Karpas-422 (cell line): ENCODE measurements at regions not wholly inside any gene's neighbourhood (a gene's known extent, or its start where the extent isn't known, plus 50 kb on each side); places are given as distances from the start of the nearest gene placed in this dataset.

Experiments
- DNase-seq: peaks from one replicate; pipeline ENCODE4 v3.0.0-alpha.2; 2015
- H2AFZ ChIP-seq: fragments of 200-600 bp; sonication (generic); 2 replicates; pipeline ENCODE4 v1.6.1; 2014; ENCODE audit warnings: antibody characterized with exemption, low read length, mixed read lengths
- H3K27ac ChIP-seq: fragments of 200-600 bp; sonication (generic); 2 replicates; pipeline ENCODE4 v1.5.1; 2014; ENCODE audit warnings: mild to moderate bottlenecking, low read length, moderate library complexity
- H3K27me3 ChIP-seq: fragments of 200-600 bp; sonication (generic); 2 replicates; pipeline ENCODE4 v1.6.1; 2014; ENCODE audit warnings: low read length, mixed read lengths
- H3K36me3 ChIP-seq: fragments of 200-600 bp; sonication (generic); 2 replicates; pipeline ENCODE4 v1.6.1; 2014; ENCODE audit warnings: low read length, mixed read lengths; ENCODE audit not compliant: insufficient read depth
- H3K4me1 ChIP-seq: fragments of 200-600 bp; sonication (generic); 2 replicates; pipeline ENCODE4 v1.6.1; 2014; ENCODE audit warnings: mild to moderate bottlenecking, low read length, mixed read lengths
- H3K4me2 ChIP-seq: fragments of 200-600 bp; sonication (generic); 2 replicates; pipeline ENCODE4 v1.6.1; 2014; ENCODE audit warnings: low read length, low read depth, mild to moderate bottlenecking; ENCODE audit not compliant: poor library complexity, severe bottlenecking
- H3K4me3 ChIP-seq: fragments of 200-600 bp; sonication (generic); 2 replicates; pipeline ENCODE4 v1.5.1; 2014; ENCODE audit warnings: mild to moderate bottlenecking, antibody characterized with exemption, low read length, mixed read lengths
- H3K79me2 ChIP-seq: fragments of 200-600 bp; sonication (generic); 2 replicates; pipeline ENCODE4 v1.6.1; 2014; ENCODE audit warnings: mild to moderate bottlenecking, low read length, mixed read lengths
- H3K9ac ChIP-seq: fragments of 200-600 bp; sonication (generic); 2 replicates; pipeline ENCODE4 v1.6.0; 2014; ENCODE audit warnings: low read length
- H3K9me2 ChIP-seq: fragments of 200-600 bp; sonication (generic), shearing (Covaris generic); replicated peaks from 2 replicates; pipeline ENCODE4 v1.6.0; 2014; ENCODE audit warnings: mild to moderate bottlenecking, low read length, moderate library complexity; ENCODE audit not compliant: insufficient read depth
- H3K9me3 ChIP-seq: fragments of 300-700, 200-600 bp; sonication (generic); 2 replicates; pipeline ENCODE4 v1.6.1; 2014; ENCODE audit warnings: low read length, mixed read lengths
- H4K20me1 ChIP-seq: fragments of 200-600 bp; sonication (generic); 2 replicates; pipeline ENCODE4 v1.6.1; 2014; ENCODE audit warnings: mild to moderate bottlenecking, antibody characterized with exemption, low read length, low read depth; ENCODE audit not compliant: insufficient read depth

- Histone ChIP-seq H3K9me3 (peaks cover 45% of the 10 kb centered on the region), H3K36me3 (no peaks in the 10 kb centered on the region), H3K4me1 (no peaks in the 10 kb centered on the region), H4K20me1 (no peaks in the 10 kb centered on the region), H3K4me3 (no peak overlapping the region), H3K4me2 (no peak overlapping the region), H3K79me2 (no peaks in the 10 kb centered on the region), H3K27ac (no peak overlapping the region), H3K27me3 (no peaks in the 10 kb centered on the region), H3K9ac (no peak overlapping the region), H3K9me2 (no peaks in the 10 kb centered on the region), H2AFZ (no peak overlapping the region)
- DNase-seq, result no peak
Observed at GRCh38 chr15:24733659-24734058, 58.1 kb downstream of the NPAP1 start.

DNA sequence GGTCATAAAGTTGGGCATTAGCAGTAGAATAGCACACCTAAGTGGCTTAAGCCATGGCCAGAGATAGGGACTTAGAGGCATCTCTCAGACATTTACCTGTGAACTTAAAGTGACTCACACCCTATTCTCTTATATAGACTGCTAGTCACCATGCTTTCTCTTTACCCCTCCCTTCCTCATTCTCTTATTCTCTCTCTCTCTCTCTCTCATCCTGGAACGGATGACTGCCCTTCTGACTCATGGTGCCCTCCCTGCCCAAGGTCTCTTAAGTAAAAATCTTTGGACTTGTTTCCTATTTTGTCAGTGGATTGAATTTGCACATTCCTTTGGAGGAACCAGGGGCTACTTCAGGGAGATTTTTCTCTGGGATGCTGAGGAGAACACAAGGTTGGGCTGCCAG lies 58.8 kb downstream of the NPAP1 start:
- Histone ChIP-seq H3K4me2 (no peak overlapping the region), H4K20me1 (no peaks in the 10 kb centered on the region), H3K79me2 (no peaks in the 10 kb centered on the region), H3K9me3 (peaks cover 41% of the 10 kb centered on the region), H3K4me3 (no peak overlapping the region), H3K9ac (no peak overlapping the region), H3K4me1 (no peaks in the 10 kb centered on the region), H3K27me3 (no peaks in the 10 kb centered on the region), H2AFZ (no peak overlapping the region), H3K27ac (no peak overlapping the region), H3K9me2 (no peaks in the 10 kb centered on the region), H3K36me3 (no peaks in the 10 kb centered on the region)
- no peak for DNase-seq

DNA sequence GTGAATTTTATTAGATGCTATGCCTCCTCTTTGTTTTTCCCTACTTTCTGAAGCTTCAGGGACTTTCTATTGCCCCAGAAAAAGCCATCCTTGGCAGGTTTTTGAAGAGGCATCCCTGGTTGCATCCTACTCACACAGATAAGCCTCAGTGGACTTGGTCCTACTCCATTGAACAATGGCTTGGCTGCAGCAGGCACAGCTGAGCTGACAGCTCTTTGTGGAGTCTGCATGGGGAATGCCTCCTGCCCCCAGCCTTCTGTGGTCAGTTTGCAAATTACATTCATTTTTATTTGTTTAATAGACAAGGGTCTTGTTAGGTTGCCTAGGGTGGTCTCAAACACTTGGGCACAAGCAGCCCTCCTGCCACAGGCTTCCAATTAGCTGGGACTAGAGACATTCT lies 69.7 kb downstream of the NPAP1 start:
- Histone ChIP-seq H3K9me3 (peaks cover 31% of the 10 kb centered on the region), H3K79me2 (no peaks in the 10 kb centered on the region), H3K4me1 (no peaks in the 10 kb centered on the region), H4K20me1 (no peaks in the 10 kb centered on the region), H2AFZ (no peak overlapping the region), H3K9ac (no peak overlapping the region), H3K4me2 (no peak overlapping the region), H3K36me3 (no peaks in the 10 kb centered on the region), H3K4me3 (no peak overlapping the region), H3K9me2 (no peaks in the 10 kb centered on the region), H3K27ac (no peak overlapping the region), H3K27me3 (no peaks in the 10 kb centered on the region)
- no peak for DNase-seq

DNA sequence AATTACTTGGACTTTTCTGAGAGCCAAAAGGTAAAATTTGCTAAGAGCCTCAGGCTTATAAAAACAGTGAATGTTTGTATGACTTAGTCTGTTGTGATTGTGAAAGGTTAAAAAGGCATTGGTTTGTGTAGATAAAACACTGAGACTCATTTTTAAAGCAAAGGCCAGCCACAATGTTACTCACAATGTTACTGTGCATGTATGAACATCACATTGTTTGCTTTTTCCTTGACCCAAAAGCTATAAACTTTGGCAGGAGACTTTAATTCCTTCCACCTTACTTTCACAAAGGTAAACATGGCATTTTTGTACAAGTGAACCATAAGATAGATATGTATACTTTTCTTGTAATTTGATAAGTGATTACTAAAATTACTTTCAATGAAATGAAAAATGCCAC lies 70.5 kb downstream of the NPAP1 start:
- peaks cover 27% of the 10 kb centered on the region for H3K9me3 ChIP-seq
- no peaks in the 10 kb centered on the region for H3K36me3 ChIP-seq
- no peak overlapping the region for H3K27ac ChIP-seq
- H3K79me2 ChIP-seq, result no peaks in the 10 kb centered on the region
- no peak overlapping the region for H3K4me2 ChIP-seq
- no peak overlapping the region for H3K9ac ChIP-seq
- H3K27me3 ChIP-seq, result no peaks in the 10 kb centered on the region
- no peaks in the 10 kb centered on the region for H3K4me1 ChIP-seq
- H3K9me2 ChIP-seq, result no peaks in the 10 kb centered on the region
- DNase-seq, result no peak
- no peak overlapping the region for H2AFZ ChIP-seq
- H4K20me1 ChIP-seq, result no peaks in the 10 kb centered on the region
- no peak overlapping the region for H3K4me3 ChIP-seq

DNA sequence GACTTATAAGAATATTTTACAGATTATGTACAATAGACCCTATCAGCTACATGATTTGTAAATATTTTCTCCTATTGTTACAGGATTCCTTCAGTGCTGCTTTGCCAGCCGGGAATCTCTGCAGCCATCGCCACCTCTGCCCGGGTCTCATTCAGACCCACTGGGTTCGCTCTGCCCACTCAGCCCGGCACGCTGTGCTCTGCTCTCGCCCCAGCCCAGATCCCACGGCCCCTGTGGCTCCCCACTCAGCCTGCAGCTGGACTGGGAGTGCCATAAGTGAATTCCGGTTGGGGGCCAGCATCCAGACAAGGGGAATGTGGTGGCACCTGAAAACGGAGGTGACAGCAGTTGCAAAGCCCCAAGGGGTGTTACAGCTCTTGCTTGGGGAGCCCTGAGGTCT lies 71.8 kb downstream of the NPAP1 start:
- no peak overlapping the region for H3K27ac ChIP-seq
- no peak overlapping the region for H3K4me2 ChIP-seq
- H3K4me3 ChIP-seq, result no peak overlapping the region
- no peaks in the 10 kb centered on the region for H3K27me3 ChIP-seq
- H3K9me3 ChIP-seq, result peaks cover 25% of the 10 kb centered on the region
- no peaks in the 10 kb centered on the region for H4K20me1 ChIP-seq
- no peak for DNase-seq
- no peak overlapping the region for H2AFZ ChIP-seq
- H3K9ac ChIP-seq, result no peak overlapping the region
- H3K4me1 ChIP-seq, result no peaks in the 10 kb centered on the region
- no peaks in the 10 kb centered on the region for H3K9me2 ChIP-seq
- no peaks in the 10 kb centered on the region for H3K36me3 ChIP-seq
- no peaks in the 10 kb centered on the region for H3K79me2 ChIP-seq

GRCh38 chr15:24748812-24749439 lies 73.4 kb downstream of the NPAP1 start:
- DNase-seq, result no peak
- no peaks in the 10 kb centered on the region for H4K20me1 ChIP-seq
- no peak overlapping the region for H3K4me3 ChIP-seq
- no peaks in the 10 kb centered on the region for H3K9me2 ChIP-seq
- H3K9ac ChIP-seq, result no peak overlapping the region
- no peak overlapping the region for H3K4me2 ChIP-seq
- H3K36me3 ChIP-seq, result no peaks in the 10 kb centered on the region
- no peaks in the 10 kb centered on the region for H3K27me3 ChIP-seq
- no peak overlapping the region for H2AFZ ChIP-seq
- no peaks in the 10 kb centered on the region for H3K79me2 ChIP-seq
- peaks cover 19% of the 10 kb centered on the region for H3K9me3 ChIP-seq
- H3K27ac ChIP-seq, result no peak overlapping the region
- H3K4me1 ChIP-seq, result no peaks in the 10 kb centered on the region

- no peak overlapping the region for H3K27ac ChIP-seq
- H3K9ac ChIP-seq, result no peak overlapping the region
- H3K27me3 ChIP-seq, result no peaks in the 10 kb centered on the region
- no peak overlapping the region for H2AFZ ChIP-seq
- H3K79me2 ChIP-seq, result no peaks in the 10 kb centered on the region
- H3K4me2 ChIP-seq, result no peak overlapping the region
- H3K4me3 ChIP-seq, result no peak overlapping the region
- no peaks in the 10 kb centered on the region for H3K36me3 ChIP-seq
- no peaks in the 10 kb centered on the region for H3K4me1 ChIP-seq
- H4K20me1 ChIP-seq, result no peaks in the 10 kb centered on the region
- DNase-seq, result no peak
- no peaks in the 10 kb centered on the region for H3K9me2 ChIP-seq
- H3K9me3 ChIP-seq, result peaks cover 23% of the 10 kb centered on the region
Observed at GRCh38 chr15:24752354-24752753, 76.8 kb downstream of the NPAP1 start.

GRCh38 chr15:24756101-24756500 lies 80.5 kb downstream of the NPAP1 start:
- H3K27me3 ChIP-seq, result no peaks in the 10 kb centered on the region
- no peak for DNase-seq
- peaks cover 37% of the 10 kb centered on the region for H3K9me3 ChIP-seq
- H3K79me2 ChIP-seq, result no peaks in the 10 kb centered on the region
- no peak overlapping the region for H3K9ac ChIP-seq
- H3K4me2 ChIP-seq, result no peak overlapping the region
- no peaks in the 10 kb centered on the region for H3K9me2 ChIP-seq
- H3K36me3 ChIP-seq, result no peaks in the 10 kb centered on the region
- no peaks in the 10 kb centered on the region for H4K20me1 ChIP-seq
- no peak overlapping the region for H3K4me3 ChIP-seq
- H3K27ac ChIP-seq, result no peak overlapping the region
- H2AFZ ChIP-seq, result no peak overlapping the region
- no peaks in the 10 kb centered on the region for H3K4me1 ChIP-seq

DNA sequence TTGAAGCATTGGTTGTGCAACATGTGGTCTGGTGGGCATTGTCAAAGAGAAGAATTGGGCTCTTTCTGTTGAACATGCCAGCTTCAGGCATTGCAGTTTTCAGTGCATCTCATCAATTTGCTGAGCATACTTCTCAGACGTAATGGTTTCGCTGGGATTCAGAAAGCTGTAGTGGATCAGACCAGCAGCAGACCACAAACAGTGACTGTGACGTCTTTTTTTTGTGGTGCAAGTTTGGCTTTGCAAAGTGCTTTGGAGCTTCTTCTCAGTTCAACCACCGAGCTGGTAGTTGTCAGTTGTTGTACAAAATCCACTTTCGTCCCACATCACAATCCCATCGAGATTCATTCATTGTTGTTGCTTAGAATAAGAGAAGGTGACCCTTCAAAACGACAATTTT lies 84.5 kb downstream of the NPAP1 start:
- Histone ChIP-seq H3K9me3 (peaks cover 48% of the 10 kb centered on the region), H3K27me3 (no peaks in the 10 kb centered on the region), H3K79me2 (no peaks in the 10 kb centered on the region), H3K36me3 (no peaks in the 10 kb centered on the region), H3K9ac (no peak overlapping the region), H3K4me2 (no peak overlapping the region), H3K4me1 (no peaks in the 10 kb centered on the region), H3K27ac (no peak overlapping the region), H2AFZ (no peak overlapping the region), H3K4me3 (no peak overlapping the region), H3K9me2 (no peaks in the 10 kb centered on the region), H4K20me1 (no peaks in the 10 kb centered on the region)
- no peak for DNase-seq
